ENCODE measurements at regions not wholly inside any gene's neighbourhood (a gene's known extent, or its start where the extent isn't known, plus 50 kb on each side); places are given as distances from the start of the nearest gene placed in this dataset.

GRCh38 chr4:27835851-27836250, 975.2 kb downstream of the STIM2 start:
- TF ChIP-seq, protein P1, sequence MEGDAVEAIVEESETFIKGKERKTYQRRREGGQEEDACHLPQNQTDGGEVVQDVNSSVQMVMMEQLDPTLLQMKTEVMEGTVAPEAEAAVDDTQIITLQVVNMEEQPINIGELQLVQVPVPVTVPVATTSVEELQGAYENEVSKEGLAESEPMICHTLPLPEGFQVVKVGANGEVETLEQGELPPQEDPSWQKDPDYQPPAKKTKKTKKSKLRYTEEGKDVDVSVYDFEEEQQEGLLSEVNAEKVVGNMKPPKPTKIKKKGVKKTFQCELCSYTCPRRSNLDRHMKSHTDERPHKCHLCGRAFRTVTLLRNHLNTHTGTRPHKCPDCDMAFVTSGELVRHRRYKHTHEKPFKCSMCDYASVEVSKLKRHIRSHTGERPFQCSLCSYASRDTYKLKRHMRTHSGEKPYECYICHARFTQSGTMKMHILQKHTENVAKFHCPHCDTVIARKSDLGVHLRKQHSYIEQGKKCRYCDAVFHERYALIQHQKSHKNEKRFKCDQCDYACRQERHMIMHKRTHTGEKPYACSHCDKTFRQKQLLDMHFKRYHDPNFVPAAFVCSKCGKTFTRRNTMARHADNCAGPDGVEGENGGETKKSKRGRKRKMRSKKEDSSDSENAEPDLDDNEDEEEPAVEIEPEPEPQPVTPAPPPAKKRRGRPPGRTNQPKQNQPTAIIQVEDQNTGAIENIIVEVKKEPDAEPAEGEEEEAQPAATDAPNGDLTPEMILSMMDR (IDR thresholded peaks at IDR 0.05) = no peak
- TF ChIP-seq POLR2A (IDR thresholded peaks at IDR 0.05) = no peak

Data from body of pancreas (tissue), 4 donors.